C4-2B (cell line): ENCODE measurements at regions not wholly inside any gene's neighbourhood (a gene's known extent, or its start where the extent isn't known, plus 50 kb on each side); places are given as distances from the start of the nearest gene placed in this dataset.

Experiments used
- ZFX ChIP-seq: fragments of 450-650 bp; IDR thresholded peaks from 2 replicates; pipeline ENCODE4 v1.6.1; 2017
- TF ChIP-seq, protein P1 (sequence below): fragments of 450-650 bp; conservative IDR thresholded peaks from 2 replicates; pipeline ENCODE4 v1.5.1; 2017; ENCODE audit warnings: mild to moderate bottlenecking

DNA sequence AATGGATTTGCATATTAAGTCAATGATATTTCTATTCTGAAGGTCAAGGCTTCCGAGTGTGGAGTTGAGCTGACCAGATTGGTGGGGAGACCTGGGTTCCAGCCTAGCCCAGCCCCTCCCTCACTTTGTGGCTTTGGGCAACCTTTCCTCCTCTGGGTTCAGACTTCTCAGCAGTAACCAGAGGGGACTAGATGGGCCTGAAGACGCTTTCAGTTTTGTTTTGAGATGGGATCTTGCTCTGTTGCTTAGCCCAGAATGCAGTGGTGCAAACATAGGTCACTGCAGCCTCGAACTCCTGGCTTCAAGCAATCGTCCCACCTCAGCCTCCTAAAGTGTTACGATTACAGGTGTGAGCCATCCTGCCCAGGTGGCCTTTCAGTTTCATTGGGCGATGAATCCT, 68.1 kb upstream of the LEP start:
- no peak for TF ChIP-seq ZFX
- TF ChIP-seq, protein P1, sequence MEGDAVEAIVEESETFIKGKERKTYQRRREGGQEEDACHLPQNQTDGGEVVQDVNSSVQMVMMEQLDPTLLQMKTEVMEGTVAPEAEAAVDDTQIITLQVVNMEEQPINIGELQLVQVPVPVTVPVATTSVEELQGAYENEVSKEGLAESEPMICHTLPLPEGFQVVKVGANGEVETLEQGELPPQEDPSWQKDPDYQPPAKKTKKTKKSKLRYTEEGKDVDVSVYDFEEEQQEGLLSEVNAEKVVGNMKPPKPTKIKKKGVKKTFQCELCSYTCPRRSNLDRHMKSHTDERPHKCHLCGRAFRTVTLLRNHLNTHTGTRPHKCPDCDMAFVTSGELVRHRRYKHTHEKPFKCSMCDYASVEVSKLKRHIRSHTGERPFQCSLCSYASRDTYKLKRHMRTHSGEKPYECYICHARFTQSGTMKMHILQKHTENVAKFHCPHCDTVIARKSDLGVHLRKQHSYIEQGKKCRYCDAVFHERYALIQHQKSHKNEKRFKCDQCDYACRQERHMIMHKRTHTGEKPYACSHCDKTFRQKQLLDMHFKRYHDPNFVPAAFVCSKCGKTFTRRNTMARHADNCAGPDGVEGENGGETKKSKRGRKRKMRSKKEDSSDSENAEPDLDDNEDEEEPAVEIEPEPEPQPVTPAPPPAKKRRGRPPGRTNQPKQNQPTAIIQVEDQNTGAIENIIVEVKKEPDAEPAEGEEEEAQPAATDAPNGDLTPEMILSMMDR, result no peak
